NCI-H2196 treated with DMSO at 0.1 percent for 48 hours (cell line): ENCODE measurements at regions not wholly inside any gene's neighbourhood (a gene's known extent, or its start where the extent isn't known, plus 50 kb on each side); places are given as distances from the start of the nearest gene placed in this dataset.

Experiments used
- DNase-seq: peaks from one replicate; lab custom pipeline; 2025; ENCODE audit not compliant: unreplicated experiment; lab: John Stamatoyannopoulos, UW

DNA sequence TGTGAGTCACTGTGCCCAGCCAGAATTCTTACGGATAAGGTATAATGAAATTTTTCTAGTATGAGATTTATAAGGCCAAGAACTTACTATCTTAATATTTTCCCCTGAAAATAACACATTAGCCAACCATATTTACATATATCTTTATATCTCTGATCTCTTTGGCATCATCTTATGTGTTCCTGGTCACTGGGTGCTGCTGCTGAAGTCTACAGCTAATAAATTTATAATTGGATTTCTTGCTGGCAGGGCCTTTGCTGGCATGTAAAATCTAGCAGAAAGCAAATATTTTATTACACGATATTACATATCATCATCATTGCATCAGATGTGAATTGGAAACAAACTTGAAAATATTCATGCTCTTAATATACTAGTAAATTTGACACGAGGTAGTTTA is 590.7 kb downstream of the ANXA1 start:
- DNase-seq: no peak

- no peak for DNase-seq
Observed at GRCh38 chr9:73743826-73744225, 592.2 kb downstream of the ANXA1 start.

- DNase-seq: no peak
Observed at GRCh38 chr9:73745598-73745997, 593.9 kb downstream of the ANXA1 start.

- DNase-seq: no peak
Observed at GRCh38 chr9:73753171-73753570, 601.5 kb downstream of the ANXA1 start.

- DNase-seq: no peak
Observed at GRCh38 chr9:73761905-73762304, 610.2 kb downstream of the ANXA1 start.

- DNase-seq: no peak
Observed at GRCh38 chr9:73773896-73774295, 622.2 kb downstream of the ANXA1 start.

- no peak for DNase-seq
Observed at GRCh38 chr9:73775757-73776156, 624.1 kb downstream of the ANXA1 start.

DNA sequence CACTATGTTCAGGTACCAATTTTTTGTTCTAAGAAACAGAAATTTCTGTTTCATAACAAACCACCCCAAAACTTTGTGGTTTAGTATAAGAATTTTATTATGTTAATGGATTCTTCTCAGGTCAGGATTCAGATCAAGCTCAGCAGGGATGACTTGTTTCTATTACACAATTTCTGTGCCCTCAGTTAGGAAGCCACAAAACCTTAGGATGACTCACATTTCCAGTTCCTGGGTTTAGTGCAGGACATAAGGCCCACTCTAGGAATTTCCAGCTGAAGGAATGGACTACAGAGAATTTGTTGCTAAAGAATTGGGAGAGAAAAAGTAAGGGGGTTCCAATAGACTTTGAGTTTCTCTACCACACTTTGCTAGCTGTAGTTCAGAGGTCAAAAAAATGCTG is 629.3 kb downstream of the ANXA1 start:
- no peak for DNase-seq

- no peak for DNase-seq
Observed at GRCh38 chr9:73782166-73782565, 630.5 kb downstream of the ANXA1 start.

GRCh38 chr9:73799446-73799845 is 647.8 kb downstream of the ANXA1 start:
- DNase-seq: no peak

GRCh38 chr9:73805111-73805510 is 653.4 kb downstream of the ANXA1 start:
- DNase-seq: no peak

DNA sequence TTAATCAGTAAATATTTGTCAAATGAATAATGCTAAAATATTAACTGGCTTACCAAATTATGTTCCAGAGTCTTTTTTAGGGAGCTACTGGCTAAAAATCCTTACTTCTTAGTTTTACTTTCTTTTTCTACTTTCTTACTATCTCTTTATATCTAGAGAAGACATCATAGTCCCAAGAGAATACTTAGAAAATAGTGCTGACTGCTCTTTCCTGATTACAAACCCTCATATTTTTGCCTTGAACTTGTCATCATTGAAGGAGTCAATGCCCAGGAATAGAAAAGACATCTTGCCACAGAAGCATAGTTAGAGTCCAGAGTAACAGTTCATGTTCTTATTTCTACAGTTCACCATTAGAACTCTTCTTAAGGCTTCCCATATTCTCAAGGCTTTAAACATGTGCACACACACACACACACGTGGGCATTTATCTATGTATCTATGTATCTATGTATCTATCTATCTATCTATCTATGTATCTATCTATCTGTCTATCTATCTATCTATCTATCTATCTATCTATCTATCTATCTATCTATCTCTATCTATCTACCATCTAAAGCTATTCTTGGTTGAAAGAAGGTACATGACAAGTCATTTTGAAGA is 654.3 kb downstream of the ANXA1 start:
- DNase-seq: no peak

DNA sequence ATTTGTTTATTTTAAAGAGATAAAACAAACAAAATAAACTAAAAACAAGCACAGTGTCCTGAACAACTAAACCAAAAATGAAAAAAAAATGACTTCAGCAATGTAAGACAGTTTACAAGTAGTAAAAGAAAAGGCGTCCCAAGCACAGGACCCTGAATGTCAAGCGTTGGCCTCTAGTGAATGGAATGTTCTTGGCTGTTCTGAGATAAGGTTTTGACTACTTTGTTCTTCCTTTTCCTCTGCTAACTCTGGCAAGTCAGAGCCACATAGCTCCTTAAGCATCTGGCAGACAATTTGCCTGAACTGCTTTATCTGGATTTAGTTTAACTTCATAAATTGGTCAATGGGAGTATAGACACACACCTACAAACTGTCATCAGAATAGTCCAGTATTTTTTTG is 655.2 kb downstream of the ANXA1 start:
- DNase-seq: no peak

GRCh38 chr9:73807952-73808351 is 656.3 kb downstream of the ANXA1 start:
- DNase-seq: no peak

DNA sequence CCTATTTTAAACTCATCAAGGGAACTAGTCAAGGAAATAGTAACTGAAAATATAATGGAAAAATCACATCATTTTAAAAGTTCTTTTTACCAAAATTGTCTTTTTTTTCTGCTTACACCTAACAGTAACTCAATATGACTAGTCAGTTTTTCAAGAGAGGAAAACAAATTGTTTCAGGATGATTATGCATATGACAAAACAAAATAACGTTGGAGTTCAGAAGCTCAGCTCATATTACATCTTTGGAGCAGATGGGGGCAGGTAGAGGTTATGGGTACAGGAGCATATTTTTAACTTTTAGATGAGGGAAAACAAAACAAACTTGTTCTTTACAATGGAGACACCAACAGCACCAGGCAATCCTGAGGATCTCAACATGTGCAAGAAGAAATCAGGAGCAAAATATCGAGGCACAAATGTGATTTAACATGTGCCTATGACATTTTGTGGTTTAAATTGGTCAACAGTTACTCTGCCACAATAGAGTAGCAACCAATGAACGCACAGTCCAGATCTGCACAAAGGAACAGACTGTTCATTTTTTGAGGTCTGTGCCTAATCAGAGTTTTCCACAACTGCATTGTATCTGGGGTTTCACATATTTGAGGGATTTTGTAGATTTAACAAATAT is 659.0 kb downstream of the ANXA1 start:
- DNase-seq: no peak

- no peak for DNase-seq
Observed at GRCh38 chr9:73813546-73813945, 661.9 kb downstream of the ANXA1 start.

GRCh38 chr9:73816905-73817304 is 665.2 kb downstream of the ANXA1 start:
- no peak for DNase-seq

- DNase-seq: no peak
Observed at GRCh38 chr9:73824671-73825070, 672.5 kb upstream of the RORB start.

GRCh38 chr9:73838871-73839270 is 658.3 kb upstream of the RORB start:
- DNase-seq: no peak

GRCh38 chr9:73839471-73839870 is 657.7 kb upstream of the RORB start:
- no peak for DNase-seq

DNA sequence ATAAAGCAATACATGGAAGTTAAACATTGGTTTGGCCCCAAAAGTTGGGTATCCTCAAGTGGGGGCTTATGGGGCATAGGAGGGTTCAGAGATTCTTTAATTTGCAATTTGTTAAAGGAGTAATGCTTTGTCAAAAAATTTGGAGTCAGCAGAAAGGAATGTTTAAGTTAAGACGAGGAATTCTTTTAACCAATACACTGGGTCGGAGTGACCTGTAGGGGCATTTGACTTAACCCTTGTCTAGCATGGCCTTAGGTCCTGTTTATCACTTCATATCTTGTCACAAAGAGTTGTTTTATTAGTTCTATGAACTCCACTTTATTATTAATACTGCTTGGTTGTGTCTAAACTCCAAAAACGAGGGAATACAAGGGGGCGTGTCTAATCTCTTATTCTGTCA is 656.1 kb upstream of the RORB start:
- DNase-seq: no peak

GRCh38 chr9:73844135-73844534 is 653.0 kb upstream of the RORB start:
- no peak for DNase-seq

- no peak for DNase-seq
Observed at GRCh38 chr9:73845539-73845938, 651.6 kb upstream of the RORB start.
